HG02588 (cell line): ENCODE measurements at regions not wholly inside any gene's neighbourhood (a gene's known extent, or its start where the extent isn't known, plus 50 kb on each side); places are given as distances from the start of the nearest gene placed in this dataset.
A peak's percentile ranks its signal among the peaks of the same experiment; 100 is the strongest.
"Not testable (repeated sequence)": the region's sequence is repeated elsewhere in the genome, so short reads cannot be mapped to it uniquely, and the experiment has no call there.

Experiments
- ATAC-seq: cut with Tn5 transposase; IDR thresholded peaks from one replicate; pipeline ENCODE4 v1.9.1; 2021; ENCODE audit warnings: mild to moderate bottlenecking, moderate library complexity; ENCODE audit not compliant: unreplicated experiment

DNA sequence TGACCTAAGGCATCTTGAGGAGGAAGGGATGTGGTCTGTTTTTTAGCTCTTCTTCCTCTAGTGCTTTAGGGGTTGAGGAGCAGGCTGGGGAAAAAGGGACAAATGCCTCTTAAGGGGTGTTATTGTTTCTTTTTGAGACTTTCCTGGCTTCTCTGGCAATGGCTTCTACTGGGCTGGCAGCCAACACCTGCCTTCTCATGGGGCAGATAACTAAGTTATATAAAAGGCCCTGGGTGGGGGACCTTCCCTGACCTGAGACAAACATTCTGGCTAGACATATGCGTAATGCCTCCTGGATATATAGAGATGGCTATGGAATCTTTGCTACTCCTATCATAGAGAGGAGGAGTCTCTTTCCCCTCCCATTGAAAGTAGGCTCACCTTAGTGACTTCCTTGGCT, 179.2 kb upstream of the PROK2 start:
- no peak for ATAC-seq

- no peak for ATAC-seq
These were observed 177.8 kb upstream of the PROK2 start for GRCh38 chr3:71962561-71963240.

GRCh38 chr3:71961891-71962290, 176.9 kb upstream of the PROK2 start:
- ATAC-seq, result no peak

DNA sequence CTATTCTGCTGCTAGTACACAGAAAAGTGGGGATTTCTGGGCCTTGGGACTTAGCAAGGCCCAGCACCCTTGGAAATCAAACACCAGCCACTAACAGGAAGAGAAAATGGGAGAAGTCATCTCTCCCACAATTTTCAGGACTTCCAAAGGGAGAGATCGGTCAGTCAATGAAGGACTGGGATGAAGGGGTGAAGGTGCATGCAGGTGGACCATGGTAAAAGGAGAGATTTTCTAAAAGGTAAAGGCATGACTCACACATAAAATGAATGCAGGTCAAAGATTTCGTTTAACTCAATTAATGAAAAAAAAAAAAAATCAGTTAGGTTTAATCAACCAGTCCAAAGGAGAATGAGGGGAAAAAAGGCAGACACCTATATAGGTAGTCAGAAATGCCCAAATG, 176.4 kb upstream of the PROK2 start:
- no peak for ATAC-seq

DNA sequence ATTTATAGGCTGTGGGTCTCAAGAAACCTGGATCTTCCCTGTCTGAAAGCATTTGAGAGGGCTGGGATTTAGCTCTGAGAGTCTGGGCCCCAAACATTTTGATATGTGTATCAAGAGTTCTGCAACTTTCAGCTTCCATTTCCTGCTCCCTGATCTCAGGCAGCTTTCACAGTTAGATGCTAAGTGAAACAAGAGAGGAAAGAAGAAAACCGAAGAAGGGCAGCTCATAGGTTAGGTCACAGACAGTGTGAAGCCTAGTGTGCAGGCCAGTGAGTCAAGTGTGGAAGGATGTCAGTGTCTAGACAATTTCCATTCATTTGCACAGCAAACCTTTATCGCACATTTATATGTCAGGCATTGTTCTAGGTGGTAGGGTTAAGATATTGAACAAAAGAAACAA, 173.6 kb upstream of the PROK2 start:
- no peak for ATAC-seq

- no peak for ATAC-seq
These were observed 171.8 kb upstream of the PROK2 start for GRCh38 chr3:71956716-71957115.

- ATAC-seq, result no peak
These were observed 171.1 kb upstream of the PROK2 start for GRCh38 chr3:71956069-71956340.

GRCh38 chr3:71955240-71956068, 170.5 kb upstream of the PROK2 start:
- ATAC-seq, result peak; percentile 44

- ATAC-seq, result no peak
These were observed 166.9 kb upstream of the PROK2 start for GRCh38 chr3:71951842-71952241.

DNA sequence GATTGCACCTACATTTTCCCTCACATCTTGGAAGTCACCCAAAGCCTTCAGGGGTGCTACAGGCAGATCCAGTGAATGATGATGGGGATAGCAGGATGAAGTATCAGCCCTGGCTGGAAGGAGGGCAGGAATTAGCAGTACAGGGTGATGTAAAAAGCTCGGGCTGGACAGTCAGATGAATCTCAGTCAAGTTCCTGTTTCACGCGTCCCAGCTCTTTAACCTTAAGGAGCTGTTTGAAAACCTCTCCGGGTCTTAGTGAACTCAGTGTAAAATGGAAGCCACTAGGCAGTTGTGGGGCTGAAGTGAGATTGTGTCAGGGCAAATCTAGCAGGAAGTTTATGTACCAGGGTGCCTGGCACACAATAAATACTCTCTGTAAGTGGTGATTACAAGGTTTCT, 166.4 kb upstream of the PROK2 start:
- no peak for ATAC-seq

DNA sequence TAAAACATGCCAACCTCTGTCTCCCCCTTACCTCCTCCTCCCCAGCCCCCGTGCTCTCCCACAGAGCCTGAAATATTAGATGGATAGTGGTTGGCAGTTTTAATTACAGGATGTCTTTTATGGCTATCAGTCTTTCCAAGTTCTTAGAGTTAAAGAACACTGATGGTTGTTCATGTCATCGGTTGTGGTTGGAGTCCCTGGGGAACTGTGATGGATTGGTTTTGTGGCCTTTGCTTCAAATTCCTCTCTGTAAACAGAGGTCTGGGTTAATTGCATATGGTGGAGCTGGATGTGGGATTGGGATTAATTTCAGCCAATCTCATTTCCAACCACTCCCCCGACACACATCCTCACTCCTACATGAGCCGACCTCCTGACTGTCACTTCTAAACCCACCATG, 164.5 kb upstream of the PROK2 start:
- no peak for ATAC-seq

DNA sequence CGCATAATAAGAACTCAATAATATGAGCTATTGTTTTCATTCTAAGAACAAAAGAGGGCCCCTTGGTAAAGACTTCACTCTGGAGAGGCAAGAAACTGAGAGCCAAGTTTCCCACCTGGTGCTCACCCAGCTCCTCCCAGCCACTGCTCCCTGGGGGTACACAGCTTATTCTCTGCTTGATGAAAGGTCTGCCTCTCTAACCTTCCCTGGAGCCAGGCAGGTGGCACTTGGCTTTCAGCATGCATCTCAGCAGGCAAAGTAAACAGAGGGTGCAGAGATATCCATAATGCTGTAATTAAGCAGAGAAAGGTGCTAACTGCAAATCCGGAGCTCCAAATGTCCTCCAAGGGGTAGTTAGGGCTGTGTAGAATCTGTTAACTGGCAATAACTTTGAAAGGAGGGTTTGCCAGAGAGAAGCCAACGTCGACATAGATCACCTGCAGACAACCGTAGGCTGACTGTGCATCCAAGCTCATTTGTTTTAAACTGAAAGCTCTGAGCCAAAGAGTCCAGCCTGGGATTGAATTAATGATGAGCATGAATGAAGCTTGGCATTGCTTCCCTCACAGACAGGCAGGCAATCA, 159.6 kb upstream of the PROK2 start:
- no peak for ATAC-seq

GRCh38 chr3:71942432-71943187, 157.7 kb upstream of the PROK2 start:
- no peak for ATAC-seq

DNA sequence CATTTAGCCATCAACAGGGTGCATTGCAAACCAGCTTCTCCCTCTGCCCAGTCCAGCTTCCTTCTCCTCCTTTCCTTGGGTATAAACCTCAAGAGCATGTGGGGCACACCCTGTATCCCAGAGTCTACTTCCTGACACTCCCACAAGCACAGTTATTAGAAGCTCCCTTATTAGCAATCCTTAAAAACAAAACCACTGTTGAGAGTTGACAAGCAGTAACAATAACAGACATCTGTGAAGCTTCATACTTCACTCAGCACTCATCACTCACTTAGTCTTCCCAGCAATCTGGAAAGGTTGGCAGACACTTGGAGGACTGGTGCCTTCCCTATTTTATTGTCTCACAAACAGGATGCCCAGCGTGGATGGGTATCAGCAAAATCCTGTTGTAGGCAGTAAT, 155.5 kb upstream of the PROK2 start:
- no peak for ATAC-seq

- ATAC-seq, result not testable (repeated sequence)
These were observed 153.1 kb upstream of the PROK2 start for GRCh38 chr3:71938081-71938480.

DNA sequence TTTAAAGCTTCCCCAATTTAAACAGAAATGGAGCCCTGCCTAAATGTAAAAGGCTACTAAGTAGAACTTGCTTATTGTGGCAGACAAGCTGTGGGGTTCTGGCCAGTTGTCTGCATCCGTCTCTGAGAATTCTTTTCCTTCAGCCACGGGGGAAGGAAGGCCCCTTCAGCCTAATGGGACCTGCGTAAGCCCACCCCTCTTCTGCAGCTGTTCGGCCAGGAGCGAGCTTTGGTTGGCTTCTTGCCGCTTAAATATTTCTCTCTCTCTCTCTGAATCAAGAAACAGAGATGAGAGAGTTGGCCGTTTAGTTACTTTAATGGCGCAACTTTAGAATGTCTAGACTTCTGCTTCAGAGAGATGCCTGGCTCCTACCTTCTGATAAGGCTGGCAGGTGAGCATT, 151.7 kb upstream of the PROK2 start:
- ATAC-seq, result no peak

DNA sequence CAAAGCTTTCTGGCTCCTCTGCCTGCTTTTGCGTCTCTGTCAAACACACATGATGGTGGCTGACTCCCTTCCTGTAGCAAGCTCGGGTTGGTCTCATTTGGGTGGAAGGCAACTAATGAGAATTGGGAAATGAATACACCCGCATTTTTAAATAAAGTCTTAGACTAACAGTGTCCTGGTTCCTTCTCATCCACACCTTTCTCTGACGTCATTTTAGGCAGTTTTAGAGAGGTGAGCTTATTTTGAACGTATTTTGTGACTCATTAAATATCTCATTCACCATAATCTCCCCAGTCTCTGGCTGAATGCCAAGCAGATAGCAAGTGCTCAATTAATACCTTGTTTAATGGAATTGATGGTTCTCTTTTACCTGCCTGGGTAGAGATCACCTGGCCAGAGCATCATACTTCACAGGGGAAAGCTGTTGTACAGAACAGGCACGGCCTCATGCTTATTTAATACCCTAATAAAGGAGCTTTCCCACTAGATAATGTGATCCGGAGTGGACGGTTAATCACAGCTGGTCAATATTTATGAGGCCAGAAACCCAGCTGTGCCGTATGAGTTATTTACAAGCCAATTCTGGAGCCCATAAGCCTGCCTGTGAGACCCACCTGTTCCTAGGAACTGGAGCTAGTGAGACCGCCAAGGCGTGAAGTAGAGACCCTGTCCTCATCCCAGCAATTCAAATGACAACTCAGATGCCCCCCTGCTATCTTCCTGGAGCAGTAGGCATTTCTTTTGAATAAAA, 149.7 kb upstream of the PROK2 start:
- ATAC-seq, result no peak

GRCh38 chr3:71931922-71932321, 147.0 kb upstream of the PROK2 start:
- no peak for ATAC-seq

DNA sequence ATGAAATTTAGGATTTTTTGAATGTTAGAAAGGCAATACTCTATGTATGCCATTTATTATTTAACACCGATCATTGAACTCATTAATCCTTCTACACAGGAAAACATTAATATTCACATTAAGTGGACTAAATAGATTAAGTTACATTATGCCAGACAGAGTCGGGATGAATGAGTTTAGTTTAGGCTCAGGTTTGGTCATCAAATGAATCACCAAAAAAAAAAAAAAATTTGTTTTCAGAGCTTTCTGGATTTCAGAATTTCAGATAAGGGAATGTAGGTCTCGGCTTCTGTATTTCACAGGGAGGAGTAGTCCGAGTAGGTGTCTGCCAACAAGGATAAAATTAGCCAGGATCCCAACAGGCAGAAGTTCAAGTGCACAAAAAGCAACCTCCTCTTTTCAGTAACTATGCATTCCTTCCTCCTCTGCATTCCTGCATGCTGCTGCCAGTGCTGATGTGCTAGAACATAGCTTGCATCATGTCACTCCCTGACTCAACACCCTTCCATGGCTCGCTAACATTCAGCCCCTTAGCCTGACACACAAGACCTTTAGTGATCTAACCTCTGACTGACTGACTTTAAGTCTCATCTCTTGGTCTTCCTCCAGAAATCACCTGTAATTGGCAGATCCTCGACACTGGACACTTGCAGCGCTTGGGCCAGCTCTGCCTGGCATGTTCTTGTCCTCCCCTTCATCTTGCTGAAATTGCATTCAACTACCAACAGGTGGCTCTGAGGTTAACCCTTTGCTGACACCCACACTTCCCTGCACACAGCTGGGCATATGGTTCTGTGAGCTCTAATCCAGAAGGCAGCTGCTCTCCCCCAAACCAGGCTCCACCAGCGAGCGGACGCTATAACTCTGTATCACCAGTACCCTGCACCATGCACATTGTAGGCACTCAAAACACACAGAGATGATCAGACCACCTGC, 145.4 kb upstream of the PROK2 start:
- ATAC-seq, result peak; percentile 54

DNA sequence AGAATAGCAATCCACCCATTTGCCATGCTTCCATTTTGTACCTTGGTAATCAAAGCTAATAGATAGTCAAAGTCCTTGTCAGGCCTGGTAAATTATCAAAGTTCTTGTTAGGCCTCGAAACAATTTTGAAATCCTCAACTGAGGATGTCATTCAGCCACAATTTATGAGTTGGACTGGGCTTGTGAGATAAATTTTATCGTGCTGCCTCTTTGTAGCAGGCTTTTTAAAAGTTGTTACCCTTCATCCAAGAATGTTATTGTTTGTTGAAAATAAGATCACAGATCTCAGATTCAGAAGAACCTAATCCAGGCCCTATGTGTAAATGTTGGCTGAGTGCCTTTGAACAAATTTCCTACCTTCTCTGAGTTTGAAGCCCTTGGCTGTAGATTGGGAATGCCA, 143.3 kb upstream of the PROK2 start:
- no peak for ATAC-seq
